Stimulated activated naive B cell treated with anti-CD40 and anti-IgM and Interleukin-4, amounts not matched to agents 10 μg/mL and 1 μg/mL and 100 μg/mL, for 72 hours (primary cell): ENCODE measurements at regions not wholly inside any gene's neighbourhood (a gene's known extent, or its start where the extent isn't known, plus 50 kb on each side); places are given as distances from the start of the nearest gene placed in this dataset.
"Not testable (repeated sequence)": the region's sequence is repeated elsewhere in the genome, so short reads cannot be mapped to it uniquely, and the experiment has no call there.

Source experiments
- ATAC-seq, 2 donors: fragments of 150-1000 bp; cut with Tn5 transposase; replicated peaks; 2 replicates each; pipeline ENCODE4 v1.10.0; 2021; ENCODE audit warnings: moderate library complexity in 1 of 2
- DNase-seq: peaks from one replicate; pipeline ENCODE4 v3.0.0; 2021
- H3K27ac Mint-ChIP-seq: one replicate; pipeline ENCODE4 v1.8.0; 2022; ENCODE audit warnings: mild to moderate bottlenecking, mixed read lengths
- H3K27me3 Mint-ChIP-seq, 2 donors: one replicate each; pipeline ENCODE4 v1.8.0; 2022; ENCODE audit warnings: mixed read lengths in 2 of 2
- H3K36me3 Mint-ChIP-seq, 2 donors: one replicate each; pipeline ENCODE4 v1.8.0; 2022; ENCODE audit warnings: mixed read lengths in 2 of 2, mild to moderate bottlenecking in 1 of 2
- H3K4me1 Mint-ChIP-seq, 2 donors: one replicate each; pipeline ENCODE4 v1.8.0; 2022; ENCODE audit warnings: mixed read lengths in 2 of 2, mild to moderate bottlenecking in 1 of 2
- H3K4me3 Mint-ChIP-seq, 2 donors: one replicate each; pipeline ENCODE4 v1.8.0; 2022; ENCODE audit warnings: mild to moderate bottlenecking in 2 of 2, mixed read lengths in 2 of 2, moderate library complexity in 1 of 2
- H3K9me3 Mint-ChIP-seq, 2 donors: one replicate each; pipeline ENCODE4 v1.8.0; 2022; ENCODE audit warnings: mixed read lengths in 2 of 2, mild to moderate bottlenecking in 1 of 2

- peak overlapping the region in 1 of 2 donors; percentile 10 for H3K4me3 Mint-ChIP-seq
- peaks cover under 1 to 12% of the 10 kb centered on the region in 2 donors for H3K9me3 Mint-ChIP-seq
- no peak for DNase-seq
- no peaks in the 10 kb centered on the region for H3K27me3 Mint-ChIP-seq
- H3K4me1 Mint-ChIP-seq = peaks cover 34 to 61% of the 10 kb centered on the region in 2 donors
- ATAC-seq = peak; percentile 81 to 88
- H3K36me3 Mint-ChIP-seq = peaks cover 25 to 38% of the 10 kb centered on the region in 2 donors
- peak overlapping the region; percentile 90 for H3K27ac Mint-ChIP-seq
Observed at GRCh38 chr5:89320421-89321277, 437.7 kb upstream of the MEF2C start.

GRCh38 chr5:89317838-89318237, 434.9 kb upstream of the MEF2C start:
- peaks cover 17 to 28% of the 10 kb centered on the region in 2 donors for H3K36me3 Mint-ChIP-seq
- peak overlapping the region; percentile 70 for H3K27ac Mint-ChIP-seq
- H3K9me3 Mint-ChIP-seq, H3K27me3 Mint-ChIP-seq, ATAC-seq, DNase-seq, H3K4me3 Mint-ChIP-seq: not testable (repeated sequence)
- peaks cover 39 to 63% of the 10 kb centered on the region in 2 donors for H3K4me1 Mint-ChIP-seq

- Mint-ChIP-seq H3K27ac (peak overlapping the region; percentile 98), H3K36me3 (peaks cover 15 to 20% of the 10 kb centered on the region in 2 donors), H3K27me3 (no peaks in the 10 kb centered on the region), H3K4me3 (peak overlapping the region in 1 of 2 donors; percentile 14), H3K9me3 (peaks cover 0 to 5% of the 10 kb centered on the region in 2 donors), H3K4me1 (peaks cover 28 to 51% of the 10 kb centered on the region in 2 donors)
- no peak for DNase-seq
- no peak for ATAC-seq
Observed at GRCh38 chr5:89315286-89316100, 432.5 kb upstream of the MEF2C start.

GRCh38 chr5:89313804-89314588, 431.0 kb upstream of the MEF2C start:
- peak overlapping the region; percentile 36 to 59 for H3K4me3 Mint-ChIP-seq
- H3K27ac Mint-ChIP-seq = peak overlapping the region; percentile 98
- peaks cover 18 to 20% of the 10 kb centered on the region in 2 donors for H3K36me3 Mint-ChIP-seq
- peaks cover 28 to 51% of the 10 kb centered on the region in 2 donors for H3K4me1 Mint-ChIP-seq
- H3K9me3 Mint-ChIP-seq = peaks cover 0 to 5% of the 10 kb centered on the region in 2 donors
- DNase-seq (peak; percentile 84), ATAC-seq (peak; percentile 95 to 96)
- no peaks in the 10 kb centered on the region for H3K27me3 Mint-ChIP-seq

- Mint-ChIP-seq H3K4me3 (peak overlapping the region in 1 of 2 donors; percentile 59), H3K4me1 (peaks cover 27 to 52% of the 10 kb centered on the region in 2 donors), H3K27me3 (no peaks in the 10 kb centered on the region), H3K9me3 (peaks cover 0 to 2% of the 10 kb centered on the region in 2 donors), H3K27ac (peak overlapping the region; percentile 98), H3K36me3 (peaks cover 13% of the 10 kb centered on the region in 2 donors)
- DNase-seq (no peak), ATAC-seq (peak in 1 of 2 donors; percentile 3)
Observed at GRCh38 chr5:89313044-89313443, 430.1 kb upstream of the MEF2C start.

GRCh38 chr5:89309268-89309667, 426.3 kb upstream of the MEF2C start:
- no peak for DNase-seq

GRCh38 chr5:89308606-89309040, 425.6 kb upstream of the MEF2C start:
- Mint-ChIP-seq H3K9me3 (peaks cover 6% of the 10 kb centered on the region in 2 donors), H3K4me1 (peaks cover 34 to 53% of the 10 kb centered on the region in 2 donors), H3K27me3 (no peaks in the 10 kb centered on the region), H3K36me3 (peaks cover 17 to 18% of the 10 kb centered on the region in 2 donors), H3K4me3 (peak overlapping the region in 1 of 2 donors; percentile 29), H3K27ac (peak overlapping the region; percentile 93)
- ATAC-seq (peak; percentile 95 to 98), DNase-seq (peak; percentile 77)

More at GRCh38 chr5:89309268-89309667, 426.3 kb upstream of the MEF2C start:
- Mint-ChIP-seq H3K27ac (peak overlapping the region; percentile 93), H3K4me1 (peaks cover 35 to 60% of the 10 kb centered on the region in 2 donors), H3K9me3 (peaks cover 6% of the 10 kb centered on the region in 2 donors), H3K4me3 (peak overlapping the region in 1 of 2 donors; percentile 43), H3K36me3 (peaks cover 17 to 18% of the 10 kb centered on the region in 2 donors), H3K27me3 (no peaks in the 10 kb centered on the region)
- ATAC-seq = no peak

- Mint-ChIP-seq H3K36me3 (peaks cover 17 to 18% of the 10 kb centered on the region in 2 donors), H3K4me1 (peaks cover 31 to 47% of the 10 kb centered on the region in 2 donors), H3K27ac (peak overlapping the region; percentile 77), H3K9me3 (peaks cover 6% of the 10 kb centered on the region in 2 donors), H3K4me3 (no peak overlapping the region), H3K27me3 (no peaks in the 10 kb centered on the region)
- ATAC-seq (no peak), DNase-seq (no peak)
Observed at GRCh38 chr5:89307972-89308371, 425.0 kb upstream of the MEF2C start.

- not testable (repeated sequence) for ATAC-seq, H3K4me3 Mint-ChIP-seq, DNase-seq, H3K9me3 Mint-ChIP-seq, H3K27me3 Mint-ChIP-seq
- peaks cover 29 to 44% of the 10 kb centered on the region in 2 donors for H3K4me1 Mint-ChIP-seq
- peaks cover 17 to 18% of the 10 kb centered on the region in 2 donors for H3K36me3 Mint-ChIP-seq
- H3K27ac Mint-ChIP-seq = peak overlapping the region; percentile 91
Observed at GRCh38 chr5:89307141-89307540, 424.2 kb upstream of the MEF2C start.

GRCh38 chr5:89303033-89303480, 420.1 kb upstream of the MEF2C start:
- Mint-ChIP-seq H3K4me1 (peaks cover 31 to 48% of the 10 kb centered on the region in 2 donors), H3K27ac (peak overlapping the region; percentile 78), H3K36me3 (peaks cover 18 to 27% of the 10 kb centered on the region in 2 donors), H3K27me3 (no peaks in the 10 kb centered on the region), H3K4me3 (peak overlapping the region in 1 of 2 donors; percentile 19), H3K9me3 (peaks cover 8 to 10% of the 10 kb centered on the region in 2 donors)
- peak; percentile 85 to 87 for ATAC-seq
- peak; percentile 46 for DNase-seq

- no peaks in the 10 kb centered on the region for H3K27me3 Mint-ChIP-seq
- peaks cover 15 to 22% of the 10 kb centered on the region in 2 donors for H3K36me3 Mint-ChIP-seq
- peak overlapping the region; percentile 67 to 69 for H3K4me3 Mint-ChIP-seq
- H3K4me1 Mint-ChIP-seq = peaks cover 27 to 43% of the 10 kb centered on the region in 2 donors
- ATAC-seq = peak; percentile 43 to 49
- DNase-seq = no peak
- H3K27ac Mint-ChIP-seq = peak overlapping the region; percentile 96
- H3K9me3 Mint-ChIP-seq = peaks cover 6 to 7% of the 10 kb centered on the region in 2 donors
Observed at GRCh38 chr5:89302102-89302891, 419.3 kb upstream of the MEF2C start.

- no peaks in the 10 kb centered on the region for H3K27me3 Mint-ChIP-seq
- H3K36me3 Mint-ChIP-seq = peaks cover 17 to 25% of the 10 kb centered on the region in 2 donors
- H3K4me3 Mint-ChIP-seq = peak overlapping the region; percentile 67 to 69
- peak; percentile 69 to 74 for ATAC-seq
- peak overlapping the region; percentile 96 for H3K27ac Mint-ChIP-seq
- H3K4me1 Mint-ChIP-seq = peaks cover 30 to 48% of the 10 kb centered on the region in 2 donors
- H3K9me3 Mint-ChIP-seq = peaks cover 7% of the 10 kb centered on the region in 2 donors
- peak; percentile 53 for DNase-seq
Observed at GRCh38 chr5:89301321-89302025, 418.5 kb upstream of the MEF2C start.
